GM21529 (cell line): ENCODE measurements at regions not wholly inside any gene's neighbourhood (a gene's known extent, or its start where the extent isn't known, plus 50 kb on each side); places are given as distances from the start of the nearest gene placed in this dataset.
"Not testable (repeated sequence)": the region's sequence is repeated elsewhere in the genome, so short reads cannot be mapped to it uniquely, and the experiment has no call there.

Experiments used
- ATAC-seq: cut with Tn5 transposase; IDR thresholded peaks from one replicate; pipeline ENCODE4 v1.9.1; 2021; ENCODE audit not compliant: unreplicated experiment

- no peak for ATAC-seq
These were observed 55.2 kb upstream of the MDM1 start for GRCh38 chr12:68387338-68387737.

- no peak for ATAC-seq
These were observed 57.1 kb upstream of the MDM1 start for GRCh38 chr12:68389305-68389704.

GRCh38 chr12:68391937-68392336 lies 59.8 kb upstream of the MDM1 start:
- no peak for ATAC-seq

GRCh38 chr12:68392376-68392775 lies 60.2 kb upstream of the MDM1 start:
- ATAC-seq = no peak

- no peak for ATAC-seq
These were observed 61.3 kb upstream of the MDM1 start for GRCh38 chr12:68393417-68393816.

- ATAC-seq = no peak
These were observed 65.5 kb upstream of the MDM1 start for GRCh38 chr12:68397566-68398158.

- ATAC-seq = not testable (repeated sequence)
These were observed 66.5 kb upstream of the MDM1 start for GRCh38 chr12:68398689-68399088.

GRCh38 chr12:68400226-68400829 lies 68.2 kb upstream of the MDM1 start:
- no peak for ATAC-seq

GRCh38 chr12:68402422-68402821 lies 70.3 kb upstream of the MDM1 start:
- no peak for ATAC-seq

GRCh38 chr12:68403296-68403695 lies 71.1 kb upstream of the MDM1 start:
- ATAC-seq = no peak

GRCh38 chr12:68403711-68404110 lies 71.5 kb upstream of the MDM1 start:
- no peak for ATAC-seq

GRCh38 chr12:68405343-68405781 lies 73.2 kb upstream of the MDM1 start:
- ATAC-seq = no peak

- ATAC-seq = no peak
These were observed 74.0 kb upstream of the MDM1 start for GRCh38 chr12:68406134-68406576.

- ATAC-seq = no peak
These were observed 74.7 kb upstream of the MDM1 start for GRCh38 chr12:68406911-68407310.

- ATAC-seq = no peak
These were observed 78.0 kb upstream of the MDM1 start for GRCh38 chr12:68410018-68410660.

- ATAC-seq = no peak
These were observed 79.2 kb upstream of the MDM1 start for GRCh38 chr12:68411371-68411770.

GRCh38 chr12:68414988-68415387 lies 82.8 kb upstream of the MDM1 start:
- peak; percentile 62 for ATAC-seq

GRCh38 chr12:68416350-68416749 lies 84.2 kb upstream of the MDM1 start:
- no peak for ATAC-seq

- no peak for ATAC-seq
These were observed 84.7 kb upstream of the MDM1 start for GRCh38 chr12:68416826-68417225.

GRCh38 chr12:68418137-68418460 lies 85.9 kb upstream of the MDM1 start:
- no peak for ATAC-seq

- no peak for ATAC-seq
These were observed 88.3 kb upstream of the MDM1 start for GRCh38 chr12:68420225-68421010.

- no peak for ATAC-seq
These were observed 90.0 kb upstream of the MDM1 start for GRCh38 chr12:68422159-68422558.
